K562 (cell line): ENCODE measurements at regions not wholly inside any gene's neighbourhood (a gene's known extent, or its start where the extent isn't known, plus 50 kb on each side); places are given as distances from the start of the nearest gene placed in this dataset.

Source experiments
- ATAC-seq: fragments of 200-7000 bp; cut with Tn5 transposase; 3 replicates; pipeline ENCODE4 v1.9.1; 2020; ENCODE audit warnings: moderate library complexity
- BruUV-seq: library from RNA; stranded (reverse); fragments of 400-500 nt; replicated peaks from 2 replicates; lab custom pipeline; 2021; lab: Mats Ljungman, UMichigan
- CTCF ChIA-PET: fragments of 300-600 bp; formaldehyde crosslinking; extraction: SDS; loops from one replicate; lab custom pipeline; 2021; ENCODE audit warnings: low intra/inter-chr PET ratio; lab: Yijun Ruan, JAX
- POLR2A ChIA-PET: fragments of 300-600, 350-650 bp; sonication (Branson Sonifier 250); formaldehyde crosslinking; extraction: SDS; loops from one replicate; lab custom pipeline; 2021; ENCODE audit warnings: antibody characterized with exemption, inconsistent platforms; lab: Yijun Ruan, JAX
- DNase-seq, 4 experiments: peaks; one replicate each; pipeline versions ENCODE4 v3.0.0 to v3.0.0-alpha.2; 2011 to 2018; ENCODE audit warnings: low spot score in 3 of 4, mixed read lengths in 3 of 4; ENCODE audit errors: extremely low read depth in 1 of 4
- FAIRE-seq: peaks from 2 replicates; lab custom pipeline; 2011; peaks lifted over from hg19 to GRCh38; lab: Jason Lieb, UNC
- H2AFZ ChIP-seq: 2 replicates; pipeline ENCODE4 v1.6.0; 2011; ENCODE audit warnings: low read depth, low read length, control low read depth, inconsistent platforms
- H3K27ac ChIP-seq: fragments of 200-600 bp; 3 replicates; pipeline ENCODE4 v1.8.0; 2011; ENCODE audit warnings: low read depth, mild to moderate bottlenecking, control low read depth, inconsistent platforms, low read length, moderate library complexity, mixed read lengths; ENCODE audit errors: extremely low read depth
- H3K27me3 ChIP-seq, 2 experiments: fragments of 300-600 bp in 1 of 2; 2 replicates in 1 of 2; 3 replicates in 1 of 2; pipeline versions ENCODE4 v1.6.0 to v1.8.0; 2011; ENCODE audit warnings: inconsistent platforms in 2 of 2, low read length in 2 of 2, mild to moderate bottlenecking in 1 of 2, mixed read lengths in 1 of 2, moderate library complexity in 1 of 2; ENCODE audit not compliant: control insufficient read depth in 2 of 2, insufficient read depth in 2 of 2
- H3K36me3 ChIP-seq: fragments of 300-600 bp; 3 replicates; pipeline ENCODE4 v1.8.0; 2011; ENCODE audit warnings: mild to moderate bottlenecking, low read length, inconsistent platforms; ENCODE audit not compliant: control insufficient read depth, insufficient read depth
- H3K4me1 ChIP-seq, 2 experiments: fragments of 200-600 bp in 1 of 2; replicated peaks in 1 of 2; 2 replicates in 1 of 2; 3 replicates in 1 of 2; pipeline versions ENCODE4 v1.5.1 to v1.8.0; 2011; ENCODE audit warnings: inconsistent platforms in 2 of 2, low read length in 2 of 2, mild to moderate bottlenecking in 1 of 2, mixed read lengths in 1 of 2, moderate library complexity in 1 of 2; ENCODE audit not compliant: control insufficient read depth in 2 of 2, insufficient read depth in 2 of 2
- H3K4me2 ChIP-seq: 2 replicates; pipeline ENCODE4 v1.6.1; 2011; ENCODE audit warnings: low read length, control low read depth, inconsistent platforms, mixed read lengths; ENCODE audit not compliant: insufficient read depth
- H3K4me3 ChIP-seq: fragments of 200-600 bp; sonication (generic), shearing (Covaris generic); 2 replicates; pipeline ENCODE4 v1.5.1; 2016; ENCODE audit warnings: control low read depth, inconsistent platforms
- H3K79me2 ChIP-seq: fragments of 200-600 bp; 3 replicates; pipeline ENCODE4 v1.8.0; 2011; ENCODE audit warnings: low read length, inconsistent platforms; ENCODE audit not compliant: control insufficient read depth, insufficient read depth
- H3K9ac ChIP-seq, 2 experiments: 2 replicates each; pipeline versions ENCODE4 v1.6.0 to v1.6.1; 2011; ENCODE audit warnings: low read depth in 2 of 2, low read length in 2 of 2, control low read depth in 1 of 2, inconsistent platforms in 1 of 2, mild to moderate bottlenecking in 1 of 2, mixed read lengths in 1 of 2; ENCODE audit not compliant: insufficient read depth in 1 of 2
- H3K9me1 ChIP-seq: one replicate; pipeline ENCODE4 v1.6.0; 2011; ENCODE audit warnings: inconsistent platforms, mild to moderate bottlenecking, low read length, moderate library complexity; ENCODE audit not compliant: control insufficient read depth, insufficient read depth
- H3K9me3 ChIP-seq: replicated peaks from 2 replicates; pipeline ENCODE4 v1.5.1; 2011; ENCODE audit warnings: low read depth, low read length, inconsistent platforms; ENCODE audit not compliant: control insufficient read depth, insufficient read depth
- H4K20me1 ChIP-seq: replicated peaks from 2 replicates; pipeline ENCODE4 v1.6.1; 2011; ENCODE audit warnings: low read length, inconsistent platforms, mixed read lengths; ENCODE audit not compliant: control insufficient read depth, insufficient read depth
- BCOR ChIP-seq: fragments of 450-650 bp; IDR thresholded peaks from 2 replicates; pipeline ENCODE4 v1.6.1; 2016
- KDM1A ChIP-seq, 2 experiments: fragments of 450-650 bp; IDR thresholded peaks; 2 replicates each; pipeline ENCODE4 v1.6.1; 2016; ENCODE audit warnings: mild to moderate bottlenecking in 2 of 2
- KLF1 ChIP-seq: fragments of 450-650 bp; IDR thresholded peaks from 2 replicates; pipeline ENCODE4 v1.6.1; 2016; ENCODE audit warnings: missing genetic modification characterization, missing compliant biosample characterization
- PTBP1 ChIP-seq: fragments of 200-400 bp; formaldehyde crosslinking; IDR thresholded peaks from 2 replicates; pipeline ENCODE4 v1.6.1; 2017; ENCODE audit warnings: low read depth, low read length
- RBM25 ChIP-seq: fragments of 200-400 bp; formaldehyde crosslinking; IDR thresholded peaks from 2 replicates; pipeline ENCODE4 v1.6.1; 2018; ENCODE audit warnings: low read length, low read depth, moderate library complexity; ENCODE audit not compliant: severe bottlenecking
- RCOR1 ChIP-seq, 2 experiments: IDR thresholded peaks; 2 replicates each; pipeline ENCODE4 v1.6.1; 2012; ENCODE audit warnings: low read depth in 2 of 2, low read length in 2 of 2, borderline replicate concordance in 1 of 2, improper control_type of control experiment in 1 of 2
- ZFP36 ChIP-seq: fragments of 150-350 bp; IDR thresholded peaks from 2 replicates; pipeline ENCODE4 v1.6.1; 2018; ENCODE audit warnings: low read length, low read depth; ENCODE audit not compliant: partially characterized antibody
- ZNF224 ChIP-seq: sonication (generic); formaldehyde crosslinking; IDR thresholded peaks from 2 replicates; pipeline ENCODE4 v1.8.0; 2022; ENCODE audit warnings: mild to moderate bottlenecking, missing genetic modification reagents
- WGBS: fragments of 100-300 bp; shearing (Covaris generic); methylation state at CpG from one replicate; pipeline ENCODE4 v1.1.6; 2016; ENCODE audit warnings: low coverage, mixed read lengths; ENCODE audit not compliant: insufficient coverage; ENCODE audit errors: missing lambda C conversion rate; 5-methylcytosine and 5-hydroxymethylcytosine counted together
- in situ Hi-C: fragments of 300-500 bp; cut with MboI; formaldehyde crosslinking; loops from 4 replicates; pipeline ENCODE4 v1.15.0; 2018; ENCODE audit warnings: inconsistent platforms, mixed read lengths
- intact Hi-C: fragments of 100-400 bp; cut with micrococcal nuclease; formaldehyde crosslinking; loops from 2 replicates; pipeline ENCODE4 v1.14.2; 2022
- TF ChIP-seq, protein P1 (sequence below): fragments of 200-800 bp; sonication (Bioruptor generic); IDR thresholded peaks from 2 replicates; pipeline ENCODE4 v1.6.1; 2016; ENCODE audit warnings: missing genetic modification characterization, missing compliant biosample characterization

- POLR2A ChIA-PET = no interaction called here
- BruUV-seq = no TSS peak
- in situ Hi-C loops (no loop called here), intact Hi-C loops (no loop called here)
- peaks cover 3 to 14% of the 10 kb centered on the region in 2 experiments; a peak in 3 of 5 replicates for H3K27me3 ChIP-seq
- WGBS = 2% methylated on average over 3 of the region's 3 CpGs
- FAIRE-seq (no peak), ATAC-seq (no peak)
- no peaks in the 10 kb centered on the region for H3K36me3 ChIP-seq
- no peaks in the 10 kb centered on the region for H3K9me1 ChIP-seq
- H3K79me2 ChIP-seq = no peaks in the 10 kb centered on the region
- H3K9me3 ChIP-seq = no peaks in the 10 kb centered on the region
- H3K4me2 ChIP-seq = no peak overlapping the region
- H2AFZ ChIP-seq = no peak overlapping the region
- H3K27ac ChIP-seq = no peak overlapping the region
- H4K20me1 ChIP-seq = no peaks in the 10 kb centered on the region; the same call in 1 of the 2 replicates
- H3K4me1 ChIP-seq = no peaks in the 10 kb centered on the region
- CTCF ChIA-PET = no interaction called here
- H3K4me3 ChIP-seq = no peak overlapping the region
- no peak overlapping the region for H3K9ac ChIP-seq
- TF ChIP-seq RBM25 (peak; percentile 99), RCOR1 (IDR thresholded peaks at IDR 0.05; ENCODE audit: borderline replicate concordance in 1 of 2, low read depth in 2 of 2, low read length in 2 of 2) (peak in 1 of 2 experiments; percentile 42; a peak in 1 of 4 replicates), KDM1A (IDR thresholded peaks at IDR 0.05) (peak in 1 of 2 experiments; percentile 47; a peak in 1 of 4 replicates), KLF1 (tag) (no peak), BCOR (peak; percentile 82; the same call in 1 of the 2 replicates), PTBP1 (peak; percentile 84; the same call in 1 of the 2 replicates), ZNF224 (no peak), ZFP36 (peak; percentile 91)
- TF ChIP-seq, protein P1, sequence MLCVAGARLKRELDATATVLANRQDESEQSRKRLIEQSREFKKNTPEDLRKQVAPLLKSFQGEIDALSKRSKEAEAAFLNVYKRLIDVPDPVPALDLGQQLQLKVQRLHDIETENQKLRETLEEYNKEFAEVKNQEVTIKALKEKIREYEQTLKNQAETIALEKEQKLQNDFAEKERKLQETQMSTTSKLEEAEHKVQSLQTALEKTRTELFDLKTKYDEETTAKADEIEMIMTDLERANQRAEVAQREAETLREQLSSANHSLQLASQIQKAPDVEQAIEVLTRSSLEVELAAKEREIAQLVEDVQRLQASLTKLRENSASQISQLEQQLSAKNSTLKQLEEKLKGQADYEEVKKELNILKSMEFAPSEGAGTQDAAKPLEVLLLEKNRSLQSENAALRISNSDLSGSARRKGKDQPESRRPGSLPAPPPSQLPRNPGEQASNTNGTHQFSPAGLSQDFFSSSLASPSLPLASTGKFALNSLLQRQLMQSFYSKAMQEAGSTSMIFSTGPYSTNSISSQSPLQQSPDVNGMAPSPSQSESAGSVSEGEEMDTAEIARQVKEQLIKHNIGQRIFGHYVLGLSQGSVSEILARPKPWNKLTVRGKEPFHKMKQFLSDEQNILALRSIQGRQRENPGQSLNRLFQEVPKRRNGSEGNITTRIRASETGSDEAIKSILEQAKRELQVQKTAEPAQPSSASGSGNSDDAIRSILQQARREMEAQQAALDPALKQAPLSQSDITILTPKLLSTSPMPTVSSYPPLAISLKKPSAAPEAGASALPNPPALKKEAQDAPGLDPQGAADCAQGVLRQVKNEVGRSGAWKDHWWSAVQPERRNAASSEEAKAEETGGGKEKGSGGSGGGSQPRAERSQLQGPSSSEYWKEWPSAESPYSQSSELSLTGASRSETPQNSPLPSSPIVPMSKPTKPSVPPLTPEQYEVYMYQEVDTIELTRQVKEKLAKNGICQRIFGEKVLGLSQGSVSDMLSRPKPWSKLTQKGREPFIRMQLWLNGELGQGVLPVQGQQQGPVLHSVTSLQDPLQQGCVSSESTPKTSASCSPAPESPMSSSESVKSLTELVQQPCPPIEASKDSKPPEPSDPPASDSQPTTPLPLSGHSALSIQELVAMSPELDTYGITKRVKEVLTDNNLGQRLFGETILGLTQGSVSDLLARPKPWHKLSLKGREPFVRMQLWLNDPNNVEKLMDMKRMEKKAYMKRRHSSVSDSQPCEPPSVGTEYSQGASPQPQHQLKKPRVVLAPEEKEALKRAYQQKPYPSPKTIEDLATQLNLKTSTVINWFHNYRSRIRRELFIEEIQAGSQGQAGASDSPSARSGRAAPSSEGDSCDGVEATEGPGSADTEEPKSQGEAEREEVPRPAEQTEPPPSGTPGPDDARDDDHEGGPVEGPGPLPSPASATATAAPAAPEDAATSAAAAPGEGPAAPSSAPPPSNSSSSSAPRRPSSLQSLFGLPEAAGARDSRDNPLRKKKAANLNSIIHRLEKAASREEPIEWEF (CRISPR knock-in tag) = no peak
- TF ChIP-seq, all 486 proteins: peak for 6
- DNase-seq = no peak
Observed at GRCh38 chr16:87223656-87224248, 93.4 kb downstream of the C16orf95 start.
